ENCODE measurements at regions not wholly inside any gene's neighbourhood (a gene's known extent, or its start where the extent isn't known, plus 50 kb on each side); places are given as distances from the start of the nearest gene placed in this dataset.

DNA sequence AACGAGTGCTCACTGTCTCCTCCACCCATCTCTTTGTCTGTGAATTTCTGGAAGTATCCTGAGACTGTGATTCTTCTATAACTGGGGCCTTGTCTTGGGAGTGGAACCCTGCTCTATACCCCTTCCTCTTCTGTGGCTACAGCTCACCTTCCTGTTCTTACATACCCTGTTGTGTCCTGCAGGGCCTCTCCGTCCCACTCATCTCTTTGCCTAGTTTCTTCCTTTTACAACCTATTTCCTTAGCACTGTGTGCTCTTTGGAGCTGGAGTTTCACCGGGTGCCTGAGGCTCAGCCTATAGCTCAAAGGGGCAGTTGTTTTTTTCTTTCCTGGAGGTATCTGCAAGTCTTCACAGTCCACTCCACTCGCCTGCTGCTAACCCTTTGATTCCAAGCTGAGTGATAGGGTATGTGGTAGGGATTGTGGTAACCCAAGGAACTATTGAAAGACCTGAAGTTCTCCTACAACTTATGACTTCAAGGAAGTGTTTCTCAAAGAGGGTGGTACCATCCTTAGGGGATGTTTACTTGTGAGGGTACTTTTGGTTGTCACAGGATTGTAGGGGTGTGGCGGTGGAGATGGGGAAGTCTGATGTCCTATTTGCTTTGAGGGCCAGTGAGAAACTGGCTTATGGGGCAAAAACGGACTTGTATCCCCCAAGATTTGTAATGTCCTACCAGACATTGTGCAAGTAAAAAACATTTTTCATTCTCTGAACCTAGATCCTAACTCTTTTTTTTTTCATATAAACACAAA is 66.6 kb upstream of the ARL8B start:
- H3K4me3 Mint-ChIP-seq, result peak overlapping the region; percentile 72
- peak overlapping the region; percentile 91 to 94 for H3K27ac Mint-ChIP-seq
- no peak for DNase-seq (ENCODE audit: low spot score)
- ATAC-seq, result peak in 1 of 2 donors; percentile 7
- peaks cover 10% of the 10 kb centered on the region for H3K36me3 Mint-ChIP-seq
- H3K27me3 Mint-ChIP-seq, result no peaks in the 10 kb centered on the region
- peaks cover 84 to 87% of the 10 kb centered on the region in 2 donors for H3K4me1 Mint-ChIP-seq (ENCODE audit: low read depth in 2 of 2)
- H3K9me3 Mint-ChIP-seq, result peaks cover 3% of the 10 kb centered on the region

GRCh38 chr3:5056111-5056391 is 66.0 kb upstream of the ARL8B start:
- H3K9me3 Mint-ChIP-seq, result peaks cover 3% of the 10 kb centered on the region
- peaks cover 81 to 84% of the 10 kb centered on the region in 2 donors for H3K4me1 Mint-ChIP-seq (ENCODE audit: low read depth in 2 of 2)
- ATAC-seq (no peak), DNase-seq (ENCODE audit: low spot score) (no peak)
- H3K27me3 Mint-ChIP-seq, result no peaks in the 10 kb centered on the region
- H3K4me3 Mint-ChIP-seq, result peak overlapping the region; percentile 72
- H3K27ac Mint-ChIP-seq, result peak overlapping the region; percentile 91 to 94
- peaks cover 10% of the 10 kb centered on the region for H3K36me3 Mint-ChIP-seq

DNA sequence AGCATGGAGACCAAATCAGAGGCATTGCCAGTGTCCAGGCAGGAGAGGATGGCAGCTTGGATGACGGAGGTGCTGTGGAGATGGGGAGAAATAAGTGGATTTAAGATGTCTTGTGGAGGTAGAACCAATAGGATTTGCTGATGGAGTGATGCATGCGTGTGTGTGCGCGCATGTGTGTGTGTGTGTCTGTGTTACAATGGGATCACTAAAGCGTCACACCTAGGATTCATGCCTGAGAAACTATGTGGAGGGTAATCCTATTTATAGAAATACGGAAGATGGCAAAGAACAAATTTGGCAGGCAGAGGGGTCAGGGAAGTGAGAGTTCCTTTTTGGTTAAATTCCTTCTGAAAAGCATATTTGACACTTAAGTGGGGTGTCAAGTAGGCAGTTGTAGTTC is 64.8 kb upstream of the ARL8B start:
- Mint-ChIP-seq H3K4me1 (ENCODE audit: low read depth in 2 of 2) (peaks cover 75 to 79% of the 10 kb centered on the region in 2 donors), H3K27ac (peak overlapping the region; percentile 91 to 94), H3K36me3 (peaks cover 9% of the 10 kb centered on the region), H3K9me3 (peaks cover 2% of the 10 kb centered on the region), H3K4me3 (peak overlapping the region; percentile 78), H3K27me3 (no peaks in the 10 kb centered on the region)
- DNase-seq (ENCODE audit: low spot score), result no peak
- no peak for ATAC-seq

DNA sequence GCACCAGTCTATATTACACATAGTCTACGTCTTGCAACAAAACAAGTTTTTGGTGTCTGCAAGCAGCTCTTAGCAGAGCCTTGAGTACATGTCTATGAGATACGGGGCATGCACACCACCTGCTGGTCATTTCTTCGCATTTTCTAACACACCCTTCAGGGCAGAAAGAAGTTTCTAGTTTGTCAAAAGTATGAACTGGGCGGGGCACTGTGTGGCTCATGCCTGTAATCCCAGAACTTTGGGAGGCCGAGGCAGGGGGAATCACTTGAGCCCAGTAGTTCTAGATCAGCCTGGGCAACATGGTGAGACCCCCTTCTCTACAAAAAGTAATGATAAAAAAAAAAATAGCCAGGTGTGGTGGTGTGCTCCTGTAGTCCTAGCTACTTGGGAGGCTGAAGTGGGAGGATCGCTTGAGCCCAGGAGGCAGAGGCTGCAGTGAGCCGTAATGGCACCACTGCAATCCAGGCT is 64.2 kb upstream of the ARL8B start:
- H3K27ac Mint-ChIP-seq, result peak overlapping the region; percentile 91 to 94
- no peaks in the 10 kb centered on the region for H3K9me3 Mint-ChIP-seq
- H3K4me1 Mint-ChIP-seq (ENCODE audit: low read depth in 2 of 2), result peaks cover 69 to 73% of the 10 kb centered on the region in 2 donors
- peak overlapping the region; percentile 78 for H3K4me3 Mint-ChIP-seq
- DNase-seq (ENCODE audit: low spot score), result peak; percentile 85
- H3K27me3 Mint-ChIP-seq, result no peaks in the 10 kb centered on the region
- ATAC-seq, result peak; percentile 85 to 86
- H3K36me3 Mint-ChIP-seq, result peaks cover 6% of the 10 kb centered on the region

- Mint-ChIP-seq H3K4me3 (peak overlapping the region; percentile 36), H3K27me3 (no peaks in the 10 kb centered on the region), H3K4me1 (ENCODE audit: low read depth in 2 of 2) (peaks cover 63 to 67% of the 10 kb centered on the region in 2 donors), H3K27ac (peak overlapping the region; percentile 91 to 94), H3K36me3 (peaks cover 6% of the 10 kb centered on the region), H3K9me3 (no peaks in the 10 kb centered on the region)
- ATAC-seq (no peak), DNase-seq (ENCODE audit: low spot score) (no peak)
These were observed 63.6 kb upstream of the ARL8B start for GRCh38 chr3:5058471-5058951.

DNA sequence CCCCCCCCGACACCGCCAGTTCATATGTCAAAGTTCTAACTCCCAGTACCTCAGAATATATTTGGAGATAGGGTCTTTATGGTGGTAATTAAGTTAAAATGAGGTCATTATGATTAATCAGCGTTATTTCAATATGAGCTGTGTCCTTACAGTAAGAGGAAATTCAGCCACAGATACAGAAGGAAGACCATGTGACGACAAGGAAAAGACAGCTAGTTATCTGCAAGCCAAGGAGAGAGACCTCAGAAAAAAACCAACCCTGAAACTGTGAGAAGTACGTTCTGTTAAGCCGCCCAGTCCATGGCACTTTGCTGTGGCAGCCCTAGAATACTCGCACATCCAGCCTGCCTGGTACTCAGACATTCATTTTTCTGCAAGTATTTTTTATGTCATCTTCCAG is 62.3 kb upstream of the ARL8B start:
- Mint-ChIP-seq H3K9me3 (no peaks in the 10 kb centered on the region), H3K36me3 (peaks cover 6% of the 10 kb centered on the region), H3K4me1 (ENCODE audit: low read depth in 2 of 2) (peaks cover 53 to 58% of the 10 kb centered on the region in 2 donors), H3K27me3 (no peaks in the 10 kb centered on the region), H3K27ac (peak overlapping the region; percentile 91 to 94), H3K4me3 (peak overlapping the region; percentile 36)
- ATAC-seq (peak; percentile 43 to 63), DNase-seq (ENCODE audit: low spot score) (no peak)

GRCh38 chr3:5061218-5061569 is 60.9 kb upstream of the ARL8B start:
- Mint-ChIP-seq H3K9me3 (no peaks in the 10 kb centered on the region), H3K27ac (peak overlapping the region; percentile 91 to 94), H3K4me1 (ENCODE audit: low read depth in 2 of 2) (peaks cover 43 to 47% of the 10 kb centered on the region in 2 donors), H3K36me3 (no peaks in the 10 kb centered on the region), H3K4me3 (peak overlapping the region; percentile 45), H3K27me3 (no peaks in the 10 kb centered on the region)
- ATAC-seq, result no peak
- DNase-seq (ENCODE audit: low spot score), result no peak

DNA sequence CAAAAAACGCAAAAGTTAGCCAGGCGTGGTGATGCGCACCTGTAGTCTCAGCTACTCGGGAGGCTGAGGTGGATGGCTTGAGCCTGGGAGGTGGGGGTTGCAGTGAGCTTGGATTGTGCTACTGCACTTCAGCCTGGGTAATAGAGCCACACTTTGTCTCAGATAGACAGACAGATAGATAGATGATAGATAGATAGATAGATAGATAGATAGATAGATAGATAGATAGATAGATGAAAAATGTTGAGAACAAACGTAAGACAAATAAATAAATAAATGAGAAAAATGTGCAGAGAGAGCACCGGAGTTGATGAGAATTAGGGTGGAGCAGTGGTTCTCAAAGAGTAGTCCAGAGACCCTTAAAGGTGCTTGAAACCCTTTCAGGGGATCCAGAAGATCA is 58.4 kb upstream of the ARL8B start:
- ATAC-seq, result no peak
- Mint-ChIP-seq H3K36me3 (no peaks in the 10 kb centered on the region), H3K9me3 (no peaks in the 10 kb centered on the region), H3K4me1 (ENCODE audit: low read depth in 2 of 2) (peaks cover 25 to 27% of the 10 kb centered on the region in 2 donors), H3K27ac (peak overlapping the region in 1 of 2 donors; percentile 70), H3K4me3 (no peak overlapping the region), H3K27me3 (no peaks in the 10 kb centered on the region)
- DNase-seq (ENCODE audit: low spot score), result no peak

DNA sequence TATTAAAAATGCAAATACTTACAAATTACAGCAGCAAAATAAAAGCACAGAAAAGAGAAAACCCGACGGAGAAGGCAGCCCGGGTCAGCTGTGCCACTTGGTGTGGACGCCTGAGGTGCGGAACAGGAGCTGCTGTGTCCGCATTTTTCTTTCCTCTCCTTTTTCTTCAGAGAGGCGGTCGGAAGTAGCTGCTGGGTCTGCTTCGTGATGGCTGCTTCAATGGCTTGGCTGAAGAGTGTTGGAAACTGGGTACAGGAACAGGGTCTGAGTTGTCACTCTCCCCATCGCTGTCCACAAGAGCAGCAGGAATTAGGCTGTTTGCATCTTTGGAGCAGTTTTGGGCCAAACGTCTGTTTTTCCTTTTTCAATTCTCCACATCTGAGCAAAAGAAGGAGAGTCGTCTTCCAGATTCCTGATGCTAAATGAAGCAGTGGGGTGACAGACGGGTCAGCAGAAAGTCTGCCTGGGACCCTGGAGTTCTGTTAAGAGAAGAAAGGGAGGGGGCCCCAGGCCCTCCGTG is 53.5 kb upstream of the ARL8B start:
- no peak overlapping the region for H3K27ac Mint-ChIP-seq
- no peaks in the 10 kb centered on the region for H3K36me3 Mint-ChIP-seq
- peaks cover 13 to 16% of the 10 kb centered on the region in 2 donors for H3K4me1 Mint-ChIP-seq (ENCODE audit: low read depth in 2 of 2)
- ATAC-seq, result no peak
- no peak for DNase-seq (ENCODE audit: low spot score)
- H3K9me3 Mint-ChIP-seq, result no peaks in the 10 kb centered on the region
- H3K4me3 Mint-ChIP-seq, result no peak overlapping the region
- H3K27me3 Mint-ChIP-seq, result no peaks in the 10 kb centered on the region

DNA sequence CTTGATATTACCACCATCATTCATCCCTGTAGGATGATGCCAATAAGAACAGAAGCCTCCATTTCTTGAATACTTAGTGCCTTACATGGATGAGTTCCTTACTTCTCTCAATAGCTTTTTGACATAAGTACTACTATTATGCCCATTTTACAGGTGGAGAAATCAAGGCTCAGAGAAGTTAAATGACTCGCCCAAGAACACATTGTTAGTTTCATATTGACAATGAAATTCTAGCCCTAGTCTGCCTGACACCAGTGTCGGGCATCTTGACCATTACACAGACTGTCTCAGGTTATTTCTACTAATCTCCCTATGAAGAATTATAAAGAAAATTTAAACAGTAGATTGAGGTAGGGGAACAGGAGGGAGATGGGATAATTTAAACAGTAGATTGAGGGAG is 52.5 kb upstream of the ARL8B start:
- Mint-ChIP-seq H3K4me1 (ENCODE audit: low read depth in 2 of 2) (peaks cover 13 to 16% of the 10 kb centered on the region in 2 donors), H3K27me3 (no peaks in the 10 kb centered on the region), H3K4me3 (no peak overlapping the region), H3K27ac (peak overlapping the region in 1 of 2 donors; percentile 60), H3K9me3 (no peaks in the 10 kb centered on the region), H3K36me3 (no peaks in the 10 kb centered on the region)
- DNase-seq (ENCODE audit: low spot score) (no peak), ATAC-seq (no peak)

- H3K27ac Mint-ChIP-seq, result peak overlapping the region in 1 of 2 donors; percentile 62
- H3K27me3 Mint-ChIP-seq, result no peaks in the 10 kb centered on the region
- no peak overlapping the region for H3K4me3 Mint-ChIP-seq
- no peaks in the 10 kb centered on the region for H3K36me3 Mint-ChIP-seq
- H3K9me3 Mint-ChIP-seq, result no peaks in the 10 kb centered on the region
- ATAC-seq (peak in 1 of 2 donors; percentile 45), DNase-seq (ENCODE audit: low spot score) (no peak)
- H3K4me1 Mint-ChIP-seq (ENCODE audit: low read depth in 2 of 2), result peaks cover 13 to 16% of the 10 kb centered on the region in 2 donors
These were observed 51.0 kb upstream of the ARL8B start for GRCh38 chr3:5071061-5071460.

GRCh38 chr3:5072100-5072816 is 49.8 kb upstream of the ARL8B start:
- Mint-ChIP-seq H3K4me1 (ENCODE audit: low read depth in 2 of 2) (peaks cover 13 to 16% of the 10 kb centered on the region in 2 donors), H3K36me3 (no peaks in the 10 kb centered on the region), H3K4me3 (no peak overlapping the region), H3K27ac (no peak overlapping the region), H3K9me3 (no peaks in the 10 kb centered on the region), H3K27me3 (no peaks in the 10 kb centered on the region)
- ATAC-seq (no peak), DNase-seq (ENCODE audit: low spot score) (no peak)

All from natural killer cell treated with Interleukin-12 subunit alpha and Interleukin-12 subunit beta and Interleukin-15 and Interleukin-18, amount 100 ng/mL, for 72 hours (primary cell).